ENCODE measurements at regions not wholly inside any gene's neighbourhood (a gene's known extent, or its start where the extent isn't known, plus 50 kb on each side); places are given as distances from the start of the nearest gene placed in this dataset.

DNA sequence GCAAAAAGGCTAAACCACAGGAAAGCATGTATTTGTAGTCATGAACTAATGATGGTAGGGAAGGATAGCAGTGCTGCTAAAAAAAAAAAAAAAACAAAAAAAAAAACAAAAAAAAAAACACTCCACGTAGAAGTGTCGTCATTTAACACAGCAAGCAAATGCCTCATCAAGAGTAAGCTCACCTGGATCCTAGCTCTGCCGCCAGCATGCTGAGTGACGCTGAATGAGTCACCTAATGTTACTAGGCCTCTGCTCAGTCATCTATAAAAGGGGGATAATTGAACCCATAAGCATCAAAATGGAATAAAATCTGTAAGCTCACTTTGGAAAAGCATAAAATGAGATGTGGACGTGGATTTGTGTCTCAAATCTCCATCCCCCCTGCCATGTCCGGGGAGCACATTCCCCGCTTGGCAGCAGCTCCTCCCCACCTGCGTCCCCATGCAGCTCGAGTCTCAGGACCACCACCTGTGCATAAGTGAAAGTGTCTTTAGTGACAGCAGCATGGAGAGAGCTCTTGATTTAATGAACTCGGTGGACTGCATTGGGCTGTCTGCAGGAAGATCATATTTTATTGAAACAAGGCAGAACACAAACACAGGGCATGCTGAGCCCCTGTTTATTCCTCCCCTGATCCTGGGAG is 427.5 kb downstream of the LRATD1 start:
- TF ChIP-seq, protein P1, sequence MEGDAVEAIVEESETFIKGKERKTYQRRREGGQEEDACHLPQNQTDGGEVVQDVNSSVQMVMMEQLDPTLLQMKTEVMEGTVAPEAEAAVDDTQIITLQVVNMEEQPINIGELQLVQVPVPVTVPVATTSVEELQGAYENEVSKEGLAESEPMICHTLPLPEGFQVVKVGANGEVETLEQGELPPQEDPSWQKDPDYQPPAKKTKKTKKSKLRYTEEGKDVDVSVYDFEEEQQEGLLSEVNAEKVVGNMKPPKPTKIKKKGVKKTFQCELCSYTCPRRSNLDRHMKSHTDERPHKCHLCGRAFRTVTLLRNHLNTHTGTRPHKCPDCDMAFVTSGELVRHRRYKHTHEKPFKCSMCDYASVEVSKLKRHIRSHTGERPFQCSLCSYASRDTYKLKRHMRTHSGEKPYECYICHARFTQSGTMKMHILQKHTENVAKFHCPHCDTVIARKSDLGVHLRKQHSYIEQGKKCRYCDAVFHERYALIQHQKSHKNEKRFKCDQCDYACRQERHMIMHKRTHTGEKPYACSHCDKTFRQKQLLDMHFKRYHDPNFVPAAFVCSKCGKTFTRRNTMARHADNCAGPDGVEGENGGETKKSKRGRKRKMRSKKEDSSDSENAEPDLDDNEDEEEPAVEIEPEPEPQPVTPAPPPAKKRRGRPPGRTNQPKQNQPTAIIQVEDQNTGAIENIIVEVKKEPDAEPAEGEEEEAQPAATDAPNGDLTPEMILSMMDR (IDR thresholded peaks at IDR 0.05) = no peak
- no peak overlapping the region for H3K27ac ChIP-seq

GRCh38 chr2:15061268-15061667 is 428.8 kb downstream of the LRATD1 start:
- no peak for TF ChIP-seq ZFX (IDR thresholded peaks at IDR 0.05; ENCODE audit: borderline replicate concordance)
- TF ChIP-seq, protein P1 (IDR thresholded peaks at IDR 0.05) = no peak
- H3K27ac ChIP-seq = no peak overlapping the region

DNA sequence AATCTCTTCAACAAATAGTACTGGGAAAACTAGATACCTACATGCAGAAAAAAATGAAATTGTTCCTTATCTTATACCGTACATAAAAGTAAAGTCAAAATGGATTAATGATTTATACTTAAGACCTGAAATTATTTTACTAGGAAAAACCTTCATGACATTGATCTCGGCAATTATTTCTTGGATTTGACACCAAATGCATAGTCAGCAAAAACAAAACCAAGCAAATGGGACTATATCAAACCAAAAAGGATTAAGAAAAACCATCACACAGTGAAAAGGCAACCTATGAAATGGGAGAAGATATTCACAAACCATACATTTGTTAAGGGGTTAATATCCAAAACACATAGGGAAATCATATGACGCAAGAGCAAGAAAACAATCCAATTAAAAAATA is 433.6 kb downstream of the LRATD1 start:
- H3K27ac ChIP-seq = no peak overlapping the region
- TF ChIP-seq ZFX (IDR thresholded peaks at IDR 0.05; ENCODE audit: borderline replicate concordance) = no peak
- TF ChIP-seq, protein P1 (IDR thresholded peaks at IDR 0.05) = no peak

GRCh38 chr2:15069149-15069548 is 436.6 kb downstream of the LRATD1 start:
- TF ChIP-seq ZFX (IDR thresholded peaks at IDR 0.05; ENCODE audit: borderline replicate concordance) = no peak
- TF ChIP-seq, protein P1 (IDR thresholded peaks at IDR 0.05) = no peak
- no peak overlapping the region for H3K27ac ChIP-seq

DNA sequence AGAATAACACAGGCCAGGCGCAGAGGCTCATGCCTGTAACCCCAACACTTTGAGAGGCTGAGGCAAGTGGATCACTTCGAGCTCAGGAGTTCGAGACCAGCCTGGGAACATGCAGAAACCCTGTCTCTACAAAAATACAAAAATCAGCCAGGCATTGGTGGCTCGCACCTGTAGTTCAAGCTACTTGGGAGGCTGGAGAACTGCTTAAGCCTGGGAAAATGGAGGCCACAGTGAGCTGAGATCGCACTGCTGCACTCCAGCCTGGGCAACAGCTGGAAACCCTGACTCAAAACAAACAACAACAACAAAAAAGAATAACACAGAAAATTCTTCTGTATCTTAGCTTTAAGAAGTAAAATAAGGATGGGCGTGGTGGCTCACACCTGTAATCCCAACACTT is 440.3 kb downstream of the LRATD1 start:
- H3K27ac ChIP-seq = no peak overlapping the region
- TF ChIP-seq ZFX (IDR thresholded peaks at IDR 0.05; ENCODE audit: borderline replicate concordance) = no peak
- TF ChIP-seq, protein P1 (IDR thresholded peaks at IDR 0.05) = no peak

DNA sequence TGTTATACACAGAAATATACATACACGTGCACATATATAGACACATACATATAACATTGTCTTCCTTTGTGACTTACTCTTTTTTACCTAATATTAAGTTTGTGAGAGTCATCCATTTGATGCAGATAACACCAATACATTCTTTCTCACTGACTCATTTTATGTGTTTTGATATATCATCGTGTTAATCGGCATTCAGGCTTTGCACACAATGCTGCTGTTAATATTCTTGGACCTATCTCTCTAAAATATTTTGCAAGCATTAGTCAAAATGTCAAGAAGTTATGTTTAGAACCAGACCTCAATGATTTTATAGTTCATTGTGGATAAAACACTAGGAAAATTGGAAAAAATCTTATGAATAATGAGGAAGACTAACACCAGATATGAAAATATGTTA is 441.1 kb downstream of the LRATD1 start:
- H3K27ac ChIP-seq = no peak overlapping the region
- TF ChIP-seq, protein P1 (IDR thresholded peaks at IDR 0.05) = no peak
- TF ChIP-seq ZFX (IDR thresholded peaks at IDR 0.05; ENCODE audit: borderline replicate concordance) = no peak

DNA sequence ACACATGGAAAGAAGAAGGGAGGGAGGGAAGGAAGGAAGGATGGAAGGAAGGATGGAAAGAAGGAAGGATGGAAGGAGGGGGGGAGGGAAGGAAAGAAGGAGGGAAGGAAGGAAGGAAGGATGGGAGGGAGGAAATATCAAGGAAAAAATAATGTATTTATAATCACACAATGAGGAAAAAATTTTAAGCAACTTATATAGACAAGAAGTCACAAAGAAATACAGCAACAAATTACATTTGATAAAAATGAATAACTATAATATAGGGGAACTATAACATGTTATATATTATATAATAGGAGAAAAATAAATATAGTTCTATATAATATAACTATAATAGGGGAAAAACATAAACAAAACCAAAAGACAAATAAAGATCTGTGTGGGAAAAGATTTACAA is 441.8 kb downstream of the LRATD1 start:
- TF ChIP-seq, protein P1 (IDR thresholded peaks at IDR 0.05) = no peak
- no peak for TF ChIP-seq ZFX (IDR thresholded peaks at IDR 0.05; ENCODE audit: borderline replicate concordance)
- no peak overlapping the region for H3K27ac ChIP-seq

Measured in 22Rv1 (cell line).